ENCODE measurements at regions not wholly inside any gene's neighbourhood (a gene's known extent, or its start where the extent isn't known, plus 50 kb on each side); places are given as distances from the start of the nearest gene placed in this dataset.

GRCh38 chr5:20370061-20370460 lies 382.1 kb upstream of the CDH18 start:
- TF ChIP-seq TAF1 (IDR thresholded peaks at IDR 0.05; ENCODE audit: low read depth) (no peak), REST (IDR thresholded peaks at IDR 0.05; ENCODE audit: low read depth) (no peak), YY1 (IDR thresholded peaks at IDR 0.05; ENCODE audit: low read depth) (no peak), USF1 (IDR thresholded peaks at IDR 0.05) (no peak), FOXM1 (IDR thresholded peaks at IDR 0.05; ENCODE audit: borderline replicate concordance, low read depth) (no peak), ZBTB7A (IDR thresholded peaks at IDR 0.05; ENCODE audit: low read depth) (no peak), EGR1 (IDR thresholded peaks at IDR 0.05) (no peak), MAX (IDR thresholded peaks at IDR 0.05) (no peak), EP300 (IDR thresholded peaks at IDR 0.05; ENCODE audit: borderline replicate concordance) (no peak), TEAD4 (IDR thresholded peaks at IDR 0.05) (no peak), CREB1 (IDR thresholded peaks at IDR 0.05; ENCODE audit: low read depth) (no peak), RAD21 (IDR thresholded peaks at IDR 0.05; ENCODE audit: low read depth) (no peak), CEBPB (IDR thresholded peaks at IDR 0.05) (no peak), NFIC (IDR thresholded peaks at IDR 0.05) (no peak), TCF12 (IDR thresholded peaks at IDR 0.05; ENCODE audit: low read depth) (no peak)

DNA sequence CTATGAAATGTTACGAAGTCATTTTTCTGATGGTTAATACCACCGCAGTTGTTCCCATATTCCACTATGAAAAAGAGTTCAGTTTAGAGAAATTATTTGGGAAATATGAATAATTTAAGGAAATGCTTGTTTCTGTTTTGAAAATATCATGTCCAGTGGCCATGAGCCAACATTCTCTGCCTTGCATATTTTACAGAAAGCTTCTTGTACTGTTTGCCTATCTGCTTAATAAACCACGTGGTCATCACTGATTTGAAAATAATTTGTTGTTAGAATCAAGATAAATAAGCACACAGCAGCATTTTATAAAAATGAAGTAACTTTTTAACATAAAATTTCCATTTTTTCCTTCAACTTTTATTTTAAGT lies 381.5 kb upstream of the CDH18 start:
- TF ChIP-seq TAF1 (IDR thresholded peaks at IDR 0.05; ENCODE audit: low read depth) (no peak), TEAD4 (IDR thresholded peaks at IDR 0.05) (no peak), TCF12 (IDR thresholded peaks at IDR 0.05; ENCODE audit: low read depth) (no peak)

DNA sequence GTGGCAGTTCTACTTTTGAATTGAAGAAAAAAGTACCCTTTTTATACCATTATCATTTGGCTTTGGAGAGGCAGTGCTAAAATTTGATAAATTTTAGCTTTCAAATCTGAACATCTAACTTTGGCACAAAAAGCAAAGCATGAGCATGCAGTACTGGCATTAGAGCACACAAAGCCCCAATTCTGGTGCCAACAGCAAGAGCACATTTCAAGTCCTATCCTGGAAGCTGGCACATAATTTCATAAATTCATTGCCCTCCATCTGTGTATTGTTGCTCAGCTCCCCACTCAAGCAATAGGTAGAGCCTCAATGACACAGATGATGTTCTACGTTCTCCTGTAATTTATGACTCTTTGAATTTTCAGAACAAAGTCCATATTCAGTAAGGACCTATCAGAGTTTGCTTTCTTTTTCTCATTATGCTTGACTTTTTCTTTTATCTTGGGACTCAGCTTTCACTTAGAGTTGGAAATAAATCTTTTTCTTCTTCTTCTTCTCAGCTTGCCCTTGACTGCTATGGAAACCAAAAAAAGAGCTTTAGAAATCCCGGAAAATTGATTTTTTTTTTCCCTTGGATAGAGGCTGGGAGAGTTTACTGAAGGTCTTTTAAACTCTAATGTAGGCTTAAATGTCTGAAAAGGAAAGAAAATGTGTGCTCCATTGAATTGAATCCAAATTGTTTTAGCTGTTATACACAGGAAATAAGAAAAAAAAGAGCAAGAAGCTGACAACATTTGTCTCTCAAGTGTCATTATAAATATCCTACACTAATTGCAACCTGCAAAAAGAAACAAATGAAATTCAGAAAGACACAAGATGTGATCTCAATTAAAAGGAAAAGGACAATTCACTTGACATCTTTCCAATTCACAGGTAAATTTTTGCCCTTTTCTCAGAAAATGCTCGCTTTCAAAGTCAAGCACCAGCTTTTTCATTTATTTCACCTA lies 380.8 kb upstream of the CDH18 start:
- TF ChIP-seq RAD21 (IDR thresholded peaks at IDR 0.05; ENCODE audit: low read depth) (no peak), TAF1 (IDR thresholded peaks at IDR 0.05; ENCODE audit: low read depth) (no peak), TEAD4 (IDR thresholded peaks at IDR 0.05) (no peak), CEBPB (IDR thresholded peaks at IDR 0.05) (no peak), MAX (IDR thresholded peaks at IDR 0.05) (no peak), EGR1 (IDR thresholded peaks at IDR 0.05) (no peak), YY1 (IDR thresholded peaks at IDR 0.05; ENCODE audit: low read depth) (no peak), CREB1 (IDR thresholded peaks at IDR 0.05; ENCODE audit: low read depth) (no peak), ZBTB7A (IDR thresholded peaks at IDR 0.05; ENCODE audit: low read depth) (no peak), NFIC (IDR thresholded peaks at IDR 0.05) (no peak), FOXM1 (IDR thresholded peaks at IDR 0.05; ENCODE audit: borderline replicate concordance, low read depth) (no peak), USF1 (IDR thresholded peaks at IDR 0.05) (no peak), EP300 (IDR thresholded peaks at IDR 0.05; ENCODE audit: borderline replicate concordance) (no peak), REST (IDR thresholded peaks at IDR 0.05; ENCODE audit: low read depth) (no peak)

GRCh38 chr5:20367178-20367577 lies 379.2 kb upstream of the CDH18 start:
- TF ChIP-seq EGR1 (IDR thresholded peaks at IDR 0.05), result no peak
- TF ChIP-seq NFIC (IDR thresholded peaks at IDR 0.05), result peak; percentile 46

DNA sequence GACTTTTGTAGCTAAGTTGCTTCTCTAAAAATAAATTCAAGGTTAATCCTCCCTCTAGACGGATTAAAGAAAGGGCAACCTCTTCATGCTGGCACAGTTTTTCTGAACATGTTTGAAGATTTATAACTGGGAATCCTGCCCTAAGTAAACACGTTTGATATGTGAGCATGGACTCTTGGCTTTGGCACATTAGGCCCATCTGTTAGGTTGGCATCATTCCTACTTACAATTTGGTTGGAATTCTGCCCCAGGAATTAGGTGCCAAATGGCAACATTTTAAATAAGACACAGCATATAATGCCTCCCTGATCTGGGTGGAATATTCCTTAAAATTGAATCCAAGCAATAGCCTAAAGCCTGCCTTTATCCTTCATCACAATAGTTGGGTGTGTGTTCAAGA lies 372.3 kb upstream of the CDH18 start:
- TF ChIP-seq FOXM1 (IDR thresholded peaks at IDR 0.05; ENCODE audit: borderline replicate concordance, low read depth), result peak; percentile 69; the same call in 1 of the 2 replicates
- no peak for TF ChIP-seq ZBTB7A (IDR thresholded peaks at IDR 0.05; ENCODE audit: low read depth)
- peak; percentile 87 for TF ChIP-seq TCF12 (IDR thresholded peaks at IDR 0.05; ENCODE audit: low read depth)
- TF ChIP-seq CREB1 (IDR thresholded peaks at IDR 0.05; ENCODE audit: low read depth), result no peak
- TF ChIP-seq TEAD4 (IDR thresholded peaks at IDR 0.05), result peak; percentile 83
- no peak for TF ChIP-seq EGR1 (IDR thresholded peaks at IDR 0.05)
- peak; percentile 94 for TF ChIP-seq NFIC (IDR thresholded peaks at IDR 0.05)
- TF ChIP-seq EP300 (IDR thresholded peaks at IDR 0.05; ENCODE audit: borderline replicate concordance), result peak; percentile 88

DNA sequence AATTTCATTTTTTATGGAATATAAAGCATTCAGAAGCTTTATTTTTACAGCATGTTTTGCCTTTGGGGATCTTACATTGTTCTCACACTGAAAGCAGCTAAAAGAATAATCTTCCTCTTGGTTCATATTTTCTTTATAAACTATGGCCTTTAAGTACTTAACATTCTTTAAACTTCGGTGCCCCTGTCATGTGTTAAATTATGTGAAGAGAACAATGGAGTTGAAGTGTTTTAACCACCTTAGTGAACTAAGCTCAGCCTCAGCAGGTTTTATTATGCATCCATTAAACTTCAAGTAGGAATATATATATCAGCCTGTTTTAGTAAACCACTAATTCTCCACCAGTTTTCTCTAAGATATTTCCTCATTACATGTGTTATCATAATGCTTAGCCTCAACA lies 371.4 kb upstream of the CDH18 start:
- no peak for TF ChIP-seq CREB1 (IDR thresholded peaks at IDR 0.05; ENCODE audit: low read depth)
- TF ChIP-seq CEBPB (IDR thresholded peaks at IDR 0.05), result no peak
- peak; percentile 82 for TF ChIP-seq TEAD4 (IDR thresholded peaks at IDR 0.05)
- peak; percentile 63 for TF ChIP-seq NFIC (IDR thresholded peaks at IDR 0.05)
- TF ChIP-seq TCF12 (IDR thresholded peaks at IDR 0.05; ENCODE audit: low read depth), result peak; percentile 56
- TF ChIP-seq USF1 (IDR thresholded peaks at IDR 0.05), result no peak
- no peak for TF ChIP-seq MAX (IDR thresholded peaks at IDR 0.05)
- TF ChIP-seq EGR1 (IDR thresholded peaks at IDR 0.05), result no peak
- TF ChIP-seq TAF1 (IDR thresholded peaks at IDR 0.05; ENCODE audit: low read depth), result no peak
- no peak for TF ChIP-seq RAD21 (IDR thresholded peaks at IDR 0.05; ENCODE audit: low read depth)
- TF ChIP-seq FOXM1 (IDR thresholded peaks at IDR 0.05; ENCODE audit: borderline replicate concordance, low read depth), result peak; percentile 57; the same call in 1 of the 2 replicates
- peak; percentile 52; the same call in 1 of the 2 replicates for TF ChIP-seq EP300 (IDR thresholded peaks at IDR 0.05; ENCODE audit: borderline replicate concordance)
- no peak for TF ChIP-seq YY1 (IDR thresholded peaks at IDR 0.05; ENCODE audit: low read depth)
- TF ChIP-seq ZBTB7A (IDR thresholded peaks at IDR 0.05; ENCODE audit: low read depth), result no peak
- no peak for TF ChIP-seq REST (IDR thresholded peaks at IDR 0.05; ENCODE audit: low read depth)

Measured in Ishikawa (cell line).